ENCODE measurements at regions not wholly inside any gene's neighbourhood (a gene's known extent, or its start where the extent isn't known, plus 50 kb on each side); places are given as distances from the start of the nearest gene placed in this dataset.

DNA sequence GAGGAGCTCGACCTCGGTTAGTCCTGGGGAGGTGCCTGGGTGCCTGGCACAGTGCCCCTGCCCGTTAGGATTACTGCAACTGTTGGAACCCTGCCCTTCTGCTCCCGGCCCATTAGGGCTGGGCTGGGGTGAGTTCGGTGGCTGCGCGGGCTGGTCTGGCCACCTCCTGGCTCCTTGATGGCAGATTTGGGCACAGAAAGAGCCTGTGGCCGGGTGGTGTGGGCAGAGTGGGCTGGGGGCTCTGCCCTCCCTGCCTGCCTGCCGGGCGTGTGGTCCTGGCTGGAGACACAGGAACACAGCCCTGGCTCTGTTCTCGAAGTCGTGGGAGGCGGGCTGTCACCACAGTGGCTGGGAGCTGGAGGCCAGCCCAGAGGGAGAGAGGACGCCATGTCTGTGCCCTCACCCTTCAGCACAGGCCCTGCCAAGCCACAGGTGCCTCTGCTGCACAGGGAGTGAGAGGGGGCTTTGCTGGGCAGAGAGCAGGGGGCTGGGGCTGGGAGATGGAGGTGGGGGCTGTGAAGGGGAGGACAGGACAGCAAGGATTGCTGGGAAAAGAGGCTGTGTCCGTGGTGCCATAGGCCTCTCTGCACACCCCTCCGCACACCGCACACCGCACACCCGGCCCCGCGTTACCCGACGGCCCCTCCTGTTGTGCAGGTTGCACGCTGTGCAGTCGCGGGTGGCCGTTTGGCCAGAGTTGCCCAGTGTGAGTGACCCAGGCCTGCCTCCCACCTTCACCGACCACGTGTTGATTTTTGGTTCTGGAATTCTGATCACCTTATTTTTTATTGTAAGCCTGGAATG lies 236.6 kb upstream of the GSE1 start:
- TF ChIP-seq SIN3A (IDR thresholded peaks at IDR 0.05; ENCODE audit: borderline replicate concordance, insufficient read depth, low read length), result no peak
- TF ChIP-seq POLR2AphosphoS5 (IDR thresholded peaks at IDR 0.05; ENCODE audit: low read depth, low read length), result no peak
- TF ChIP-seq, protein P1, sequence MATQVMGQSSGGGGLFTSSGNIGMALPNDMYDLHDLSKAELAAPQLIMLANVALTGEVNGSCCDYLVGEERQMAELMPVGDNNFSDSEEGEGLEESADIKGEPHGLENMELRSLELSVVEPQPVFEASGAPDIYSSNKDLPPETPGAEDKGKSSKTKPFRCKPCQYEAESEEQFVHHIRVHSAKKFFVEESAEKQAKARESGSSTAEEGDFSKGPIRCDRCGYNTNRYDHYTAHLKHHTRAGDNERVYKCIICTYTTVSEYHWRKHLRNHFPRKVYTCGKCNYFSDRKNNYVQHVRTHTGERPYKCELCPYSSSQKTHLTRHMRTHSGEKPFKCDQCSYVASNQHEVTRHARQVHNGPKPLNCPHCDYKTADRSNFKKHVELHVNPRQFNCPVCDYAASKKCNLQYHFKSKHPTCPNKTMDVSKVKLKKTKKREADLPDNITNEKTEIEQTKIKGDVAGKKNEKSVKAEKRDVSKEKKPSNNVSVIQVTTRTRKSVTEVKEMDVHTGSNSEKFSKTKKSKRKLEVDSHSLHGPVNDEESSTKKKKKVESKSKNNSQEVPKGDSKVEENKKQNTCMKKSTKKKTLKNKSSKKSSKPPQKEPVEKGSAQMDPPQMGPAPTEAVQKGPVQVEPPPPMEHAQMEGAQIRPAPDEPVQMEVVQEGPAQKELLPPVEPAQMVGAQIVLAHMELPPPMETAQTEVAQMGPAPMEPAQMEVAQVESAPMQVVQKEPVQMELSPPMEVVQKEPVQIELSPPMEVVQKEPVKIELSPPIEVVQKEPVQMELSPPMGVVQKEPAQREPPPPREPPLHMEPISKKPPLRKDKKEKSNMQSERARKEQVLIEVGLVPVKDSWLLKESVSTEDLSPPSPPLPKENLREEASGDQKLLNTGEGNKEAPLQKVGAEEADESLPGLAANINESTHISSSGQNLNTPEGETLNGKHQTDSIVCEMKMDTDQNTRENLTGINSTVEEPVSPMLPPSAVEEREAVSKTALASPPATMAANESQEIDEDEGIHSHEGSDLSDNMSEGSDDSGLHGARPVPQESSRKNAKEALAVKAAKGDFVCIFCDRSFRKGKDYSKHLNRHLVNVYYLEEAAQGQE (IDR thresholded peaks at IDR 0.05; ENCODE audit: insufficient read depth in 1 of 2, low read depth in 2 of 2, low read length in 2 of 2), result no peak
- no peak for TF ChIP-seq TAF1 (IDR thresholded peaks at IDR 0.05; ENCODE audit: borderline replicate concordance, insufficient read depth, low read length)
- TF ChIP-seq FOXP2 (optimal IDR thresholded peaks at IDR 0.05; ENCODE audit: borderline replicate concordance, extremely low read depth, extremely low read length, insufficient read depth), result no peak
